CD8-positive, alpha-beta memory T cell (primary cell): ENCODE measurements at regions not wholly inside any gene's neighbourhood (a gene's known extent, or its start where the extent isn't known, plus 50 kb on each side); places are given as distances from the start of the nearest gene placed in this dataset.
A peak's percentile ranks its signal among the peaks of the same experiment; 100 is the strongest.

Experiments used
- CTCF ChIA-PET: fragments of 350-600 bp; sonication (Branson Sonifier 250); formaldehyde crosslinking; loops from one replicate; lab custom pipeline; 2021; ENCODE audit warnings: antibody characterized with exemption; lab: Charles Lee
- POLR2A ChIA-PET: fragments of 350-600 bp; sonication (Branson Sonifier 250); formaldehyde crosslinking; loops from one replicate; lab custom pipeline; 2021; ENCODE audit warnings: antibody characterized with exemption; lab: Charles Lee
- DNase-seq, 5 donors: peaks; one replicate each; pipeline versions ENCODE4 v3.0.0 to v3.0.0-alpha.2; 2020 to 2022; ENCODE audit warnings: mixed read lengths in 1 of 5
- H3K27ac ChIP-seq: one replicate; pipeline ENCODE4 v1.7.0; 2013; ENCODE audit warnings: low read depth, mild to moderate bottlenecking, low read length, moderate library complexity
- H3K27me3 ChIP-seq: 2 replicates; pipeline ENCODE4 v1.7.0; 2013; ENCODE audit warnings: low read length, mild to moderate bottlenecking; ENCODE audit not compliant: insufficient read depth, poor library complexity, severe bottlenecking
- H3K36me3 ChIP-seq: 2 replicates; pipeline ENCODE4 v1.7.0; 2013; ENCODE audit warnings: mild to moderate bottlenecking, low read length, moderate library complexity; ENCODE audit not compliant: insufficient read depth
- H3K4me1 ChIP-seq: 2 replicates; pipeline ENCODE4 v1.7.0; 2013; ENCODE audit warnings: mild to moderate bottlenecking, low read length, moderate library complexity; ENCODE audit not compliant: insufficient read depth
- H3K4me3 ChIP-seq: 2 replicates; pipeline ENCODE4 v1.7.0; 2013; ENCODE audit warnings: mild to moderate bottlenecking, low read length
- H3K9me3 ChIP-seq: 2 replicates; pipeline ENCODE4 v1.7.0; 2013; ENCODE audit warnings: mild to moderate bottlenecking, low read length
- H3K27ac Mint-ChIP-seq, 8 donors: one replicate each; pipeline ENCODE4 v1.8.0; 2020 to 2021; ENCODE audit warnings: mixed read lengths in 8 of 8, mild to moderate bottlenecking in 6 of 8, inconsistent platforms in 3 of 8, moderate library complexity in 3 of 8
- H3K27me3 Mint-ChIP-seq, 2 donors: one replicate each; pipeline ENCODE4 v1.8.0; 2020 to 2021; ENCODE audit warnings: mixed read lengths in 2 of 2, mild to moderate bottlenecking in 1 of 2, moderate library complexity in 1 of 2
- H3K36me3 Mint-ChIP-seq, 3 donors: one replicate each; pipeline ENCODE4 v1.8.0; 2020 to 2021; ENCODE audit warnings: mixed read lengths in 3 of 3, inconsistent platforms in 1 of 3, mild to moderate bottlenecking in 1 of 3
- H3K4me1 Mint-ChIP-seq, 3 donors: one replicate each; pipeline ENCODE4 v1.8.0; 2020 to 2021; ENCODE audit warnings: mixed read lengths in 3 of 3, inconsistent platforms in 1 of 3, mild to moderate bottlenecking in 1 of 3
- H3K4me3 Mint-ChIP-seq, 7 donors: one replicate each; pipeline ENCODE4 v1.8.0; 2020 to 2021; ENCODE audit warnings: mixed read lengths in 7 of 7, mild to moderate bottlenecking in 6 of 7, moderate library complexity in 4 of 7, inconsistent platforms in 2 of 7
- H3K9me3 Mint-ChIP-seq, 5 donors: one replicate each; pipeline ENCODE4 v1.8.0; 2020 to 2022; ENCODE audit warnings: mixed read lengths in 5 of 5, mild to moderate bottlenecking in 3 of 5, moderate library complexity in 2 of 5, inconsistent platforms in 1 of 5

DNA sequence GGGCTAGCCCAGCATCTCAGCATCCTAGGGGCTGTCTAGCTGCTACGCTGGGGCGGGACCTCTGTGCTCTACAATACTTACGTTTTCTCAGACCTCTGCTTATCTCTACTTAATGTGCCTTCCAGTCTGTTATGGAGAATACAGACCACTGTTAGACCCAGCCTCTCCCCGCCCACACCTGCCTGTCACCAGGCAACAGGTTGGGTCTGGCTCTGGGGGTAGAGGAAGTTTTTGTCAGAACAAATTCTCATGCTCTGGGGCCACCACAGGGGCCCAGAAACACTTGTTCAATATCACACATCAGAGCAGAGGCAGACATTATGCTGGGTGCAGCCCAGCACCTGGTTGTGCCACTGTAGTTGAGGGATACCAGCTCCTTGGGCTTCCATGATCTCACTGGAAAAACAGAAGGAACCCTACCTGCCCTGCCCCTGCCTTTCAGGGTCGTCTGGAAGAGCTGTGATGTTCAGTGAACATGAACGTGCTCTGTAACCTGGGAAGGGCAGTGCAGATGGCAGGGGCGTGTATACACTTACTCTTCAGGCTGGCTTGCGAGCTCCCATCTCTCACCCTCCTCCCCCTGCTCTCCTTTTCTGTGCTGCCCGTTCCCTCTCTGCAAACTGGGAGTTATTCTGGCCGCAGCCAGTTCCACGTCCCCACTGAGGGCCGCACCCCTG is 135.2 kb upstream of the PODXL start:
- Mint-ChIP-seq H3K27ac (no peak overlapping the region), H3K4me3 (no peak overlapping the region), H3K27me3 (peaks cover 24 to 57% of the 10 kb centered on the region in 2 donors), H3K9me3 (peaks cover 0 to 2% (median 0%) of the 10 kb centered on the region in 5 donors), H3K4me1 (peaks cover 0 to 11% (median 2%) of the 10 kb centered on the region in 3 donors), H3K36me3 (no peaks in the 10 kb centered on the region)
- no peaks in the 10 kb centered on the region for H3K36me3 ChIP-seq
- no peak overlapping the region for H3K4me3 ChIP-seq
- DNase-seq: no peak
- H3K4me1 ChIP-seq: no peaks in the 10 kb centered on the region
- H3K9me3 ChIP-seq: no peaks in the 10 kb centered on the region
- H3K27me3 ChIP-seq: peaks cover 5% of the 10 kb centered on the region
- ChIA-PET CTCF (interaction anchor here (0.9 kb wide), 1 partner anchor 11 kb away, joined by 3 read pairs; no protein-coding TSS in a partner anchor), POLR2A (no interaction called here)
- H3K27ac ChIP-seq: no peak overlapping the region

DNA sequence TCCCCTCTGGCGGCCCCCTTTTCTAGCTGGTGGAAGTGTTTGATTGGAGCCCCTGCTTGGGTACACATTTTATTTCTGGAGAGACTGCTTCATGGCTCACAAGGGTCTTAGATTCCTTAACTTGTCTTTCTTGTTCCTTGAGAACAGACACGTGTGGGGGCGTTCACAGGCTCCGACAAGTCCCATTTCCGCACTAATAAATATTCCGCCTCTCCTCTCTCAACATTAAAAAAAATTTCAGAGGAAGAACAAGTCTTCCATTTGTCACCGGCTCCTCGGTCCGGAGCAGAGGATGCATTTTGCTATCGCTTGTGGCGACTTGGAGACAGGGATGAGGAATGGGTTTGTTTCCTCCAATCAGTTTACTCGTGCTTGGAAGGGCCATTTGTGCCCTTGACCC is 134.0 kb upstream of the PODXL start:
- H3K4me3 Mint-ChIP-seq: no peak overlapping the region
- H3K4me1 Mint-ChIP-seq: peaks cover 0 to 11% (median 2%) of the 10 kb centered on the region in 3 donors
- H3K27ac Mint-ChIP-seq: no peak overlapping the region
- Histone ChIP-seq H3K27me3 (peaks cover 5% of the 10 kb centered on the region), H3K27ac (no peak overlapping the region), H3K4me1 (no peaks in the 10 kb centered on the region), H3K4me3 (no peak overlapping the region), H3K36me3 (no peaks in the 10 kb centered on the region), H3K9me3 (no peaks in the 10 kb centered on the region)
- H3K27me3 Mint-ChIP-seq: peaks cover 24 to 57% of the 10 kb centered on the region in 2 donors
- H3K9me3 Mint-ChIP-seq: peaks cover 0 to 2% (median 0%) of the 10 kb centered on the region in 5 donors
- ChIA-PET CTCF (no interaction called here), POLR2A (no interaction called here)
- DNase-seq: no peak
- H3K36me3 Mint-ChIP-seq: no peaks in the 10 kb centered on the region

DNA sequence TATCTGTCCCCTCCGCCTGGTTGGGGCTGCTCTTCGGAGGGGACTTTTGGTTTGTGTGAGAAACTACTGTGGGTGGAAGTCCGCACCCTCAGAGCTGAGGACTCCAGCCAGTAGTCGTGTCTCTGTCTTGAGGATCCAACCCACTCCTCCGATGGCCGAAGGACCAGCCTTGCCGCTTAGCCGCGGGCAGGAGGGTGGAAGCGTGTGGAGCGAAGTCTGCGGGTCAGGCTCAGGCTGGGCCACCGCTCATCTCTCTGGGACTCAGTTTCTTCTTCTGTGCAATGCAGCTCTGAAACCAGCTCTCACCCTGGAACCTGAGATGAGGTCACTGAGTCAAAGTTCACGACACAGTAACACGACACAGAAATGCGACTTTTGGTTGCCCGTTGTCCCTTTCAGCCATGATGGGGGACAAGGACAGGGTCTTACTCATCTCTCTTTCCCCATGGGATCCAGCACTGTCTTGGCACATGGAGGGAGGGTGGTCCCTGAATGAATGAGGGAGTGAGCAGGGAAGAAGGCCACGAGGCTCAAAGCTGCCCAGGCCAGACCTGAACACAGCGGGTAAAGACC is 133.3 kb upstream of the PODXL start:
- H3K27me3 ChIP-seq: peaks cover 5% of the 10 kb centered on the region
- H3K27ac ChIP-seq: no peak overlapping the region
- Mint-ChIP-seq H3K4me3 (no peak overlapping the region), H3K27ac (no peak overlapping the region), H3K36me3 (no peaks in the 10 kb centered on the region), H3K4me1 (peaks cover 0 to 11% (median 2%) of the 10 kb centered on the region in 3 donors), H3K9me3 (peaks cover 0 to 2% (median 0%) of the 10 kb centered on the region in 5 donors), H3K27me3 (peaks cover 24 to 64% of the 10 kb centered on the region in 2 donors)
- POLR2A ChIA-PET: no interaction called here
- DNase-seq: no peak
- no peaks in the 10 kb centered on the region for H3K9me3 ChIP-seq
- H3K4me1 ChIP-seq: no peaks in the 10 kb centered on the region
- CTCF ChIA-PET: interaction anchor here (1.2 to 1.3 kb wide), 3 partner anchors 8 to 34 kb away, joined by 3 to 4 read pairs (median 3); no protein-coding TSS in a partner anchor
- H3K36me3 ChIP-seq: no peaks in the 10 kb centered on the region
- H3K4me3 ChIP-seq: no peak overlapping the region

DNA sequence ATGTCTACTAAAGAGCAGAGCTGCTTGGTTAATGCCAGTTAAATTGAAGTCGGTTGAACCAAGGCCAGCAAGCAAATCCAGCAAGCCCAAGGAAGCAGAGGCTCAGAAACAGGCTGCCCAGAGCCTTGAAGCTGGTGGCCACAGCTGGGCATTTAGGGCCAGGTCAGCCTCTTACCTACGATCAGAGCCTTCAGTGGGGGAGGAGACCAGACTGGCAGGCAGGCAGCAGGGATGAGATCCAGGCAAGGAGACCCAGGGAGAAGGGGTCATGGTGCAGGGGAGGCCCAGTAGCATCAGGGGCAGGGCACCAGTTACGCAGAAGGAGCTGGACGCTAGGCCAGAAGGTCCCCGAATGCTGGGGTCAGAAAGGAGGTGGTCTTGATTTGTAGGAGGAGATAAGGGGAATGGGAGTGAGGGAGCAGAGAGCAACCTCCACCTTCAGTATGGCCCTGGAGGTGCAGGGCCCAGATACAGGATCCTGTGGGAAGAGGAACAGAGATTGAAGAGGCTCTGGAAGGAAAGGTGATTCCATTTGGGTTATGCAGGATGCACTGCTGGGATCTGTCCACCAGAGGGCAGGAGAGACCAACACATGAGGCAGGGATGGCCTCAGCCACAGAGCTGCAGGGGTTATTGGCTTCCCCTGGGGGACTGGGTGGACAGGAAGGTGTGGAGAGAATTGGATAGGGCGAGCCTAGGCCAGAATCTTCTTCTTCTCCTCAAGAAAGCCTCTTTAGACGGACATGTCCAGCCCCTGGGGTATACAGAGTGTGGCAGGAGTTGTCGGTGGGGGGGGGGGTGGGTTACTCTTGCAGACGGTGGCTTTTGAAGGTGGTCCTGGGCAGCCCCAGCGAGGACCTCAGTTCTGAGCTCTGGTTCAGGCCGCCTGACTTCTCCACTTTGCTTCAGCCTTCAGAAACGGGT is 132.6 kb upstream of the PODXL start:
- no peak overlapping the region for H3K27ac ChIP-seq
- no peaks in the 10 kb centered on the region for H3K9me3 ChIP-seq
- H3K4me3 ChIP-seq: no peak overlapping the region
- no peaks in the 10 kb centered on the region for H3K4me1 ChIP-seq
- ChIA-PET CTCF (interaction anchor here (1.1 to 1.3 kb wide), 4 partner anchors 8 to 37 kb away, joined by 3 to 4 read pairs (median 3); no protein-coding TSS in a partner anchor), POLR2A (no interaction called here)
- peaks cover 0 to 2% (median 0%) of the 10 kb centered on the region in 5 donors for H3K9me3 Mint-ChIP-seq
- DNase-seq: peak; percentile 15 to 71 (median 35)
- no peak overlapping the region for H3K4me3 Mint-ChIP-seq
- peaks cover 0 to 11% (median 2%) of the 10 kb centered on the region in 3 donors for H3K4me1 Mint-ChIP-seq
- peaks cover 5% of the 10 kb centered on the region for H3K27me3 ChIP-seq
- peaks cover 27 to 63% of the 10 kb centered on the region in 2 donors for H3K27me3 Mint-ChIP-seq
- H3K36me3 Mint-ChIP-seq: no peaks in the 10 kb centered on the region
- peak overlapping the region in 1 of 8 donors; percentile 53 for H3K27ac Mint-ChIP-seq
- no peaks in the 10 kb centered on the region for H3K36me3 ChIP-seq

DNA sequence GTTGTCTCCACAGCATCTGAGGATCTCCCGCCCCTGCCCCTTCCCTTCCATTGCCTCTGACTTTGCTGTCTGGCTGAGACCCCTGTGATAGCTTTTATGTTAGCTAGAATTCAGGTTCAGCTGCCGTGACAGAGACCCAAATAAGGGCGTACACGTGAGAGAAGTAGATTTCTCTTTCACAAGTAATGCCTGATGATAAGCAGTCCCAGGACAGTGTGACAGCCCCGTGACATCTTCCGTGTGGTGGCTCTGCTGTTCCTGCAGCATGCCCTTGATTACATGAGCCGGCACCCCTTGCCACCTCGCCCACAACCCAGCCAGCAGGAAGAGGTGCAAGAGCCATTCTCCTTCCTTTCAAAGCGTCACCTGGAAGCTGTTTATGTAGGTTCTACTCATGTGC is 130.9 kb upstream of the PODXL start:
- Histone ChIP-seq H3K4me1 (no peaks in the 10 kb centered on the region), H3K9me3 (no peaks in the 10 kb centered on the region), H3K36me3 (no peaks in the 10 kb centered on the region), H3K27me3 (peaks cover 5% of the 10 kb centered on the region), H3K4me3 (no peak overlapping the region), H3K27ac (no peak overlapping the region)
- Mint-ChIP-seq H3K4me1 (peaks cover 0 to 10% (median 2%) of the 10 kb centered on the region in 3 donors), H3K27ac (no peak overlapping the region), H3K9me3 (peaks cover 0 to 2% (median 0%) of the 10 kb centered on the region in 5 donors), H3K4me3 (no peak overlapping the region), H3K27me3 (peaks cover 31 to 61% of the 10 kb centered on the region in 2 donors), H3K36me3 (no peaks in the 10 kb centered on the region)
- POLR2A ChIA-PET: no interaction called here
- DNase-seq: no peak
- CTCF ChIA-PET: no interaction called here

DNA sequence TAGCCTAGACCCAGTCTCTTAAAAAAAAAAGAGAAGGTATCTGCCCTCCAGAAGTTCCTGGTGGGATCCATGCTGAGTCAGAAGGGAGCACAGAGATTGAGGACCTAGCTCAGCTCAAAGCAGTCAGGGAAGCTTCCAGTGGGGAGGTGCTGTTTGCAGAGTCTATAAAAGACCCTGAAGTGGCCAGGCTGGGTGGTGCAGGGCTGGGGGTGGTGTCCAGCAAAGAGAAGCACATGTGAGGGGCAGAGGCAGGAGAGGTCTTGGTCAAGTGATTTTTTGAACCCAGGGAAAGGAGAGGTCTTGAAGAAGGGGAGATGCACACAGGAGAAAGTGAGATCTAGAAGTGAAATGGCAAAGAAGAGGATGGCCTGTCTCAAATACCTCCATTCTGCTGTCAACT is 130.4 kb upstream of the PODXL start:
- Mint-ChIP-seq H3K9me3 (peaks cover 0 to 2% (median 0%) of the 10 kb centered on the region in 5 donors), H3K4me3 (no peak overlapping the region), H3K27me3 (peaks cover 33 to 60% of the 10 kb centered on the region in 2 donors), H3K36me3 (no peaks in the 10 kb centered on the region), H3K4me1 (peaks cover 0 to 5% (median 2%) of the 10 kb centered on the region in 3 donors), H3K27ac (no peak overlapping the region)
- no peaks in the 10 kb centered on the region for H3K36me3 ChIP-seq
- peaks cover 5% of the 10 kb centered on the region for H3K27me3 ChIP-seq
- ChIA-PET POLR2A (no interaction called here), CTCF (interaction anchor here (0.5 kb wide), 1 partner anchor 356 kb away, joined by 3 read pairs; no protein-coding TSS in a partner anchor)
- H3K9me3 ChIP-seq: no peaks in the 10 kb centered on the region
- H3K4me1 ChIP-seq: no peaks in the 10 kb centered on the region
- DNase-seq: no peak
- no peak overlapping the region for H3K27ac ChIP-seq
- no peak overlapping the region for H3K4me3 ChIP-seq

DNA sequence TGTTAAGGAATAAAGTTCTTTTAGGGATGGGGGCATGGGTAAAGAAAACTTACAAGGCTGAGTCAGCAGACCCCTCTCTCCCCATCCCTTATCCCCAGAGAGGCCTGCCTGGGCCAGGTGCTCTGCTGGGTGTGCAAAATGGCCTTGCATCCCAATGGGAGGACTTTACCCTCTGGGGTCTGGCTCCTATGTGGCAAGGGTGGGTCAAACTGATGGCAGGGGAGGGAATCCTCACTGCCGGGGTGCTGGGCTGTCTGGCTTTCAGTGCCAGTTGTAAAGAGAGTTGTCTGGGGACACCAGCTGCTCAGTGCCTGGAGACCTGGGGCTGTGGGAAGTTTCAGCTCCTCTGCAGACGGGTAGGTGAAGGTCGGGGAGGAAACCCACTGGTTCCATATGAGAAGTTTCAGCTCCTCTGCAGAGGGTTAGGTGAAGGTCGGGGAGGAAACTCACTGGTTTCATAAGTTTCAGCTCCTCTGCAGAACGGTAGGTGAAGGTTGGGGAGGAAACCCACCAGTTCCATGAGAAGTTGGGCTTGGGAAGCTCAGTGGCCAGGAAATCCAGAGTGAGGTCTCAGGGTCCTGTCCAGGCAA is 127.2 kb upstream of the PODXL start:
- Mint-ChIP-seq H3K9me3 (peaks cover 0 to 5% (median 0%) of the 10 kb centered on the region in 5 donors), H3K4me1 (no peaks in the 10 kb centered on the region), H3K36me3 (no peaks in the 10 kb centered on the region), H3K27ac (no peak overlapping the region), H3K4me3 (peak overlapping the region in 1 of 7 donors; percentile 66), H3K27me3 (peaks cover 23 to 49% of the 10 kb centered on the region in 2 donors)
- ChIA-PET POLR2A (no interaction called here), CTCF (no interaction called here)
- no peak for DNase-seq
- Histone ChIP-seq H3K27me3 (no peaks in the 10 kb centered on the region), H3K4me3 (no peak overlapping the region), H3K27ac (no peak overlapping the region), H3K4me1 (no peaks in the 10 kb centered on the region), H3K36me3 (no peaks in the 10 kb centered on the region), H3K9me3 (no peaks in the 10 kb centered on the region)
